Medulla oblongata (tissue), 1 donor: ENCODE measurements at regions not wholly inside any gene's neighbourhood (a gene's known extent, or its start where the extent isn't known, plus 50 kb on each side); places are given as distances from the start of the nearest gene placed in this dataset.
"Not testable (repeated sequence)": the region's sequence is repeated elsewhere in the genome, so short reads cannot be mapped to it uniquely, and the experiment has no call there.

Experiments used
- DNase-seq: peaks from one replicate; pipeline ENCODE4 v3.0.0-alpha.2; 2015; ENCODE audit errors: extremely low spot score

- DNase-seq = no peak
These were observed 450.2 kb downstream of the CCER1 start for GRCh38 chr12:90504806-90505205.

- DNase-seq = no peak
These were observed 452.9 kb downstream of the CCER1 start for GRCh38 chr12:90502070-90502469.

- no peak for DNase-seq
These were observed 453.6 kb downstream of the CCER1 start for GRCh38 chr12:90501412-90501811.

GRCh38 chr12:90499795-90500194 lies 455.2 kb downstream of the CCER1 start:
- no peak for DNase-seq

- no peak for DNase-seq
These were observed 456.9 kb downstream of the CCER1 start for GRCh38 chr12:90497923-90498545.

GRCh38 chr12:90490355-90490754 lies 464.6 kb downstream of the CCER1 start:
- DNase-seq = no peak

GRCh38 chr12:90489141-90489540 lies 465.8 kb downstream of the CCER1 start:
- DNase-seq = no peak

- DNase-seq = no peak
These were observed 469.4 kb downstream of the CCER1 start for GRCh38 chr12:90485560-90485959.

GRCh38 chr12:90484094-90484493 lies 470.9 kb downstream of the CCER1 start:
- DNase-seq = no peak

GRCh38 chr12:90481748-90482147 lies 473.2 kb downstream of the CCER1 start:
- DNase-seq = no peak

- no peak for DNase-seq
These were observed 475.7 kb downstream of the CCER1 start for GRCh38 chr12:90479237-90479636.

GRCh38 chr12:90473831-90474230 lies 481.1 kb downstream of the CCER1 start:
- no peak for DNase-seq

GRCh38 chr12:90460681-90461080 lies 494.3 kb downstream of the CCER1 start:
- no peak for DNase-seq

GRCh38 chr12:90456248-90456647 lies 498.7 kb downstream of the CCER1 start:
- DNase-seq = no peak

- DNase-seq = no peak
These were observed 499.2 kb downstream of the CCER1 start for GRCh38 chr12:90455756-90456155.

- no peak for DNase-seq
These were observed 505.4 kb downstream of the CCER1 start for GRCh38 chr12:90449611-90450010.

- not testable (repeated sequence) for DNase-seq
These were observed 511.5 kb downstream of the CCER1 start for GRCh38 chr12:90443466-90443865.

- DNase-seq = no peak
These were observed 513.5 kb downstream of the CCER1 start for GRCh38 chr12:90441431-90441830.

GRCh38 chr12:90428881-90429280 lies 526.1 kb downstream of the CCER1 start:
- no peak for DNase-seq

- no peak for DNase-seq
These were observed 526.5 kb downstream of the CCER1 start for GRCh38 chr12:90428465-90428864.

GRCh38 chr12:90423965-90424364 lies 531.0 kb downstream of the CCER1 start:
- no peak for DNase-seq

- no peak for DNase-seq
These were observed 544.0 kb downstream of the CCER1 start for GRCh38 chr12:90410962-90411361.

GRCh38 chr12:90407841-90408240 lies 547.1 kb downstream of the CCER1 start:
- no peak for DNase-seq

GRCh38 chr12:90404071-90404470 lies 550.9 kb downstream of the CCER1 start:
- DNase-seq = no peak
